ENCODE measurements at regions not wholly inside any gene's neighbourhood (a gene's known extent, or its start where the extent isn't known, plus 50 kb on each side); places are given as distances from the start of the nearest gene placed in this dataset.
"Not testable (repeated sequence)": the region's sequence is repeated elsewhere in the genome, so short reads cannot be mapped to it uniquely, and the experiment has no call there.

DNA sequence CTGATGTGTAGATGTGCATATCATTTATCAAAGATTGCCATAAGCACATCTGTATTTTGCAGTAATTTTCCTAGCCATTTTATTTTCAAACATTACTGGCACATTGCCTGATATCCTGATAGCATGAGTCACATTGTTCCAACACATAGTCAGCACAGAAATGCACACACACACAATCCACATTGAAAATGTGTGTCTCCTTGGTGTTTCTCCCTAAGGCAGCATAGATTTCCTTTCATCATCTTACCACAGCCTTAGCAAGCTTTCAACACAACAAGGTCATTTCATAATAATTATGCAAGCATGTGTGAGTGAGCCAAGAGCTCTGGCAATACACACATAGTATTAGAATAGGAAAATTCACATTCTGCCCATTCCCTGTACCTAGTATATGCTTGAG lies 245.4 kb upstream of the MEIS1 start:
- intact Hi-C loops (cut with DNase I, micrococcal nuclease): no loop called here
- no peak for ATAC-seq
- CTCF ChIA-PET: no interaction called here
- Mint-ChIP-seq H3K9me3 (ENCODE audit: low read depth) (peaks cover 3% of the 10 kb centered on the region), H3K27ac (no peak overlapping the region), H3K4me3 (no peak overlapping the region), H3K36me3 (ENCODE audit: low read depth) (no peaks in the 10 kb centered on the region), H3K4me1 (no peaks in the 10 kb centered on the region), H3K27me3 (no peaks in the 10 kb centered on the region)
- DNase-seq: no peak
- POLR2A ChIA-PET: no interaction called here

DNA sequence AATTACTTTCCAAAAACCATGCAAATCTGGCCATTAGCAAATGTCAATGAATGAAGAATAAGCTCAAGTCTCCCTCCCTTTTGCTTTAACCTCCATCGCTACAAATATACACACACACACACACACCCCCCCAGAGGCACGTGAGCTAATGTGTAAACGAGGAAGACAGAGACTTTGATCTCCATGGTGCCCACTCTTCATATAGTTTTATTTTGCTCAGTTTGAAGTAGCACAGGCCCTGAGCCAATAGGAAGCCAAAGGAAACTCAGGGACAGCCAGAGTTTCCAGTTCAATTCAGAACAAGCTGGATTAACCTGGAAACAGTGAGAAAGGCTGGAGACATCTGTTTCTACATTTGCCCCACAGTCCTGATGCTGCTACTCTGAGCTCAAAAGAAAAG lies 248.4 kb upstream of the MEIS1 start:
- no peak overlapping the region for H3K4me3 Mint-ChIP-seq
- H3K27me3 Mint-ChIP-seq: no peaks in the 10 kb centered on the region
- intact Hi-C loops (cut with DNase I, micrococcal nuclease): no loop called here
- no peak overlapping the region for H3K27ac Mint-ChIP-seq
- H3K36me3 Mint-ChIP-seq (ENCODE audit: low read depth): no peaks in the 10 kb centered on the region
- H3K4me1 Mint-ChIP-seq: no peaks in the 10 kb centered on the region
- CTCF ChIA-PET: no interaction called here
- ATAC-seq (no peak), DNase-seq (no peak)
- peaks cover 3% of the 10 kb centered on the region for H3K9me3 Mint-ChIP-seq (ENCODE audit: low read depth)
- POLR2A ChIA-PET: no interaction called here

DNA sequence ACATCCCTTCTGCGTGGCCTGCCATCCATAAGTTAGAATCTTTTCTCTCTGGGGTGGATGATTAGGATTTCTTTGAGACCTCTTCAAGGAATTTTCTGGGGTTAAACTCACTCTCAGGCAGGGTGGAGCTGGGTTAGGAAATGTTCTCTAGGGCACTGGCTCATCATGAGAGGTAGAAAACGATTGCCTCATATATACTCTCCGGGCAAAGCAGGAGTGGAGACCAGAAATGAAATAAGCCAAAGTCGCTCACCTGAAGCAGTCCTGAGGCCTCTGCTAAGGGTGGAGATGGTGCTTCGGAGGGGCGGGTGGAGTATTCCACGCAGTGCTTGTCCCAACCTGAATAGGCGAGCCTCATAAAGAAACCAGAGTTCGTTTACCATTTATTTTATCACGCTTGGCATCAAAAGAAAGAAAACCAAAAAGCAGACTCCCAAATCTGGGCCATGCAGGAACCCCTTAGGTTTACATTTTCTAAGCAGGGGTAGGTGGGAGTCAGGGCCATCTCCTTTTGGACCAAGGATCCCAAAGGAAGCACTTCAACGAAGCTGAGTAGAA lies 249.3 kb upstream of the MEIS1 start:
- CTCF ChIA-PET: no interaction called here
- H3K36me3 Mint-ChIP-seq (ENCODE audit: low read depth): no peaks in the 10 kb centered on the region

DNA sequence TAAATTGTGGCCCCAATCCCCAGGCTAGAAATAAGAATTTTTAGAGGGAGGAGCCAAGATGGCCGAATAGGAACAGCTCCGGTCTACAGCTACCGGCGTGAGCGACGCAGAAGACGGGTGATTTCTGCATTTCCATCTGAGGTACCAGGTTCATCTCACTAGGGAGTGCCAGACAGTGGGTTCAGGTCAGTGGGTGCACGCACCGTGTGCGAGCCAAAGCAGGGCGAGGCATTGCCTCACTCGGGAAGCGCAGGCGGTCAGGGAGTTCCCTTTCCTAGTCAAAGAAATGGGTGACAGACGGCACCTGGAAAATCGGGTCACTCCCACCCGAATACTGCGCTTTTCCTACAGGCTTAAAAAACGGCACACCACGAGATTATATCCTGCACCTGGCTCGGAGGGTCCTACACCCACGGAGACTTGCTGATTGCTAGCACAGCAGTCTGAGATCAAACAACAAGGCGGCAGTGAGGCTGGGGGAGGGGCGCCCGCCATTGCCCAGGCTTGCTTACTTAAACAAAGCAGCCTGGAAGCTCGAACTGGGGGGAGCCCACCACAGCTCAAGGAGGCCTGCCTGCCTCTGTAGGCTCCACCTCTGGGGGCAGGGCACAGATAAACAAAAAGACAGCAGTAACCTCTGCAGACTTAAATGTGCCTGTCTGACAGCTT lies 257.7 kb upstream of the MEIS1 start:
- H3K27me3 Mint-ChIP-seq; ATAC-seq; H3K36me3 Mint-ChIP-seq (ENCODE audit: low read depth); H3K27ac Mint-ChIP-seq; H3K4me3 Mint-ChIP-seq; CTCF ChIA-PET; intact Hi-C loops (cut with DNase I, micrococcal nuclease); H3K9me3 Mint-ChIP-seq (ENCODE audit: low read depth); H3K4me1 Mint-ChIP-seq; DNase-seq; POLR2A ChIA-PET: not testable (repeated sequence)

More for the DNA sequence above, 249.3 kb upstream of the MEIS1 start:
- no peak overlapping the region for H3K4me3 Mint-ChIP-seq
- ATAC-seq (no peak), DNase-seq (no peak)
- H3K4me1 Mint-ChIP-seq: no peaks in the 10 kb centered on the region
- no peak overlapping the region for H3K27ac Mint-ChIP-seq
- POLR2A ChIA-PET: no interaction called here
- H3K27me3 Mint-ChIP-seq: no peaks in the 10 kb centered on the region
- intact Hi-C loops (cut with DNase I, micrococcal nuclease): no loop called here
- peaks cover 3% of the 10 kb centered on the region for H3K9me3 Mint-ChIP-seq (ENCODE audit: low read depth)

DNA sequence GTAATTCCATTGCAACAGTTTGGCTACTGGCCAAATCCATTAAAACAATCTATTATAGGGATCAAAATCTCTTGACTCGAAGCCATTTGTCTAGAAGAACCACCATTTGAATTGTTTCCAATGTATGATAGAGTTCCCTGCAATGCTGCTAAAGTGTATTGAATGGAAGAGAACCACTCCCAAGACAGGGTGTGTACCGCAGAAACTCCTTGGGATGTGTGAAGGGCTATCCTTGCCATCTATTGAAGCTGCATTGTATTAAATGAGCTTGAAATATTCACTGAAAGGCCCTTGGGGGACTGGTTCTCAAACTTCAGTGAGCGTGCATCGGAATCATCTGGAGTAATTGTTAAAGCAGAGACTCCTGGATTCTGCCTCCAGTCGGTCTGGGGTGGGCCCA lies 260.4 kb upstream of the MEIS1 start:
- DNase-seq: no peak
- POLR2A ChIA-PET: no interaction called here
- no peak for ATAC-seq
- intact Hi-C loops (cut with DNase I, micrococcal nuclease): no loop called here
- H3K4me3 Mint-ChIP-seq: no peak overlapping the region
- H3K27ac Mint-ChIP-seq: no peak overlapping the region
- no peaks in the 10 kb centered on the region for H3K27me3 Mint-ChIP-seq
- CTCF ChIA-PET: no interaction called here
- H3K4me1 Mint-ChIP-seq: no peaks in the 10 kb centered on the region
- no peaks in the 10 kb centered on the region for H3K9me3 Mint-ChIP-seq (ENCODE audit: low read depth)
- H3K36me3 Mint-ChIP-seq (ENCODE audit: low read depth): no peaks in the 10 kb centered on the region

DNA sequence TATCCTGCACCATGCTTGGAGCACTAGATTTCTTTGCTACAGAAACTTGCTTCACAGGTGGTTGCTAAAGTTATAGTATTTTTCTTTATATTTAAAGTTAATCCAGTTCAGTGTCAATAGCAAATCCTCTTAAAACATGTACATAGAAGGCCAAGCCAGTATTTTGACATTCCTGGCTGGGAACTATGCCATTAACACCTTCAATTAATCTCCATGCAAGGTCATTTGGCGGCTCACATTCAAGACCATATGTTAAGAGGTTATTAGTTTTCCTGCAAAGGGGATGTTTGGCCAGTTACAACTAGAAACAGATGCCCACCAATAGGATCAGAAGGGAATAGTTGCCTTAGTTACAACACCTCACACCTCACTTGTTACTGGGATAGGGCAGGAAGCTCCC lies 261.3 kb upstream of the MEIS1 start:
- intact Hi-C loops (cut with DNase I, micrococcal nuclease): no loop called here
- no peaks in the 10 kb centered on the region for H3K36me3 Mint-ChIP-seq (ENCODE audit: low read depth)
- H3K27ac Mint-ChIP-seq: no peak overlapping the region
- H3K4me3 Mint-ChIP-seq: no peak overlapping the region
- ATAC-seq (no peak), DNase-seq (no peak)
- CTCF ChIA-PET: no interaction called here
- no peaks in the 10 kb centered on the region for H3K4me1 Mint-ChIP-seq
- H3K27me3 Mint-ChIP-seq: no peaks in the 10 kb centered on the region
- no peaks in the 10 kb centered on the region for H3K9me3 Mint-ChIP-seq (ENCODE audit: low read depth)
- POLR2A ChIA-PET: no interaction called here

DNA sequence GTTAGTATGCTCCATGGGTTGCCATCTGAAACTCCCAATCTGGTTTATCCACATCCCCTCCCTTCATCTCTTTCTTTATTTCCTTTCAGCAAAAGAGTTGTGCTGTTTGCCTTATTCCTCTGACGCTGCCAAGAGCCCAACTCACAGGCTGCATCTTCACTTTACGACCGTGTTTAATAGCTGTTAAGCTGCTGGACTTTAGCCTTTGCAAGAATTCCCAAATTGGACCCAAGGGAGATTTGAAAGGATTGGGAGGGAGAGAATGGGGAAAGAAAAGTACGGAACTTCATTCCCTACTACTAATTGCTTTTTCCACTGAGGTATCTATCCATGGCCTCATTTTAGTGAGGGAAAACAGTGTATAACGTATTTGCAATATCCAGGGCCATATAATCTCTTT lies 263.4 kb upstream of the MEIS1 start:
- CTCF ChIA-PET: interaction anchor here (0.6 kb wide), 1 partner anchor 1492 kb away, joined by 4 read pairs; no protein-coding TSS in a partner anchor
- no peaks in the 10 kb centered on the region for H3K36me3 Mint-ChIP-seq (ENCODE audit: low read depth)
- ATAC-seq (no peak), DNase-seq (no peak)
- H3K4me1 Mint-ChIP-seq: no peaks in the 10 kb centered on the region
- intact Hi-C loops (cut with DNase I, micrococcal nuclease): no loop called here
- no peaks in the 10 kb centered on the region for H3K9me3 Mint-ChIP-seq (ENCODE audit: low read depth)
- POLR2A ChIA-PET: no interaction called here
- H3K27me3 Mint-ChIP-seq: no peaks in the 10 kb centered on the region
- H3K4me3 Mint-ChIP-seq: no peak overlapping the region
- no peak overlapping the region for H3K27ac Mint-ChIP-seq

DNA sequence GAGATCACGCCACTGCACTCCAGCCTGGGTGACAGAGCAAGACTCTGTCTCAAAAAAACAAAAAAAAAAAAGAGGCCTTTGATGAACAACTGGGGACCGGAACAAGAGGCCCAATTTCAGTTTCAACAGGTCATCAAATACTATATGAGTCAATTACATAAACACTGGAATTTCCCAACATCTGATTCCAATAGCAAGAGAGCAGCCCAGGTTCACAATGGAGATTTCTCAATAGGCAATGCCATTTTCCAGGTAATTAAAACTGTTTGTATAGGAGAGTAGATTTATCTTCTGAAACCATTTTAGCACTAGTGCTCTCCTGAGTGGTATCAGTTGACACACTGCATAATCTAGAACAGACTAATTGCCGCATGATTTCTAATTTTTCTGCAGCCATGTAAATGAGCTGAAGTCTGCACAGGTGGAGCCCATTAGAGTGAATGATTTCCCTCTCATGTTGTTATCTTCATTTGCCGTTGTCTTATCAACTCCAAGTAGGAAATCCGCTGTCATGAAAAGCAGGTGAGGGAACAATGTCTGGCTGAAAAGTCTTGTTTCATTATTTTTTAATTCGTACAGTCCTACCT lies 264.1 kb upstream of the MEIS1 start:
- ATAC-seq (no peak), DNase-seq (no peak)
- no peaks in the 10 kb centered on the region for H3K4me1 Mint-ChIP-seq
- no peaks in the 10 kb centered on the region for H3K27me3 Mint-ChIP-seq
- no peaks in the 10 kb centered on the region for H3K9me3 Mint-ChIP-seq (ENCODE audit: low read depth)
- H3K4me3 Mint-ChIP-seq: no peak overlapping the region
- H3K27ac Mint-ChIP-seq: no peak overlapping the region
- ChIA-PET POLR2A (no interaction called here), CTCF (no interaction called here)
- intact Hi-C loops (cut with DNase I, micrococcal nuclease): no loop called here
- no peaks in the 10 kb centered on the region for H3K36me3 Mint-ChIP-seq (ENCODE audit: low read depth)

DNA sequence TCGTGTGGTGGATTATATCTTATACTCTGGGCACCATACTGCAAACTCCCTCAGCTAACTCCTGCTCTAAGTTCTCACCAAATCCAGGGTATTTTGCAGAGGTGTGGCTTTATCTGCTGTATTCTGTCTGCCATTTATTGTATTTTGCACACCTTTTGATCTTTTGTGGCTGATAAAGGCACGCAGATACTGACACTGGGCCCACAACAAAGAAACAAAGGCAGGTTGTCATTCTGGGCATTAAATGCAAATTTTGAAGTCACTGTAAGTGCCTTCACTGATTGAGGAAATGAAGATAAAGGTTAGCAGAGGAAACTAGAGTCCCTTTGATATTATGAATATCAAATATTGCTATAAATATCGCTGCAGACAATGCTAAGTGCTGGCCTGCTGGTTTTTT lies 265.8 kb upstream of the MEIS1 start:
- POLR2A ChIA-PET: no interaction called here
- no peak overlapping the region for H3K4me3 Mint-ChIP-seq
- H3K27ac Mint-ChIP-seq: no peak overlapping the region
- no peaks in the 10 kb centered on the region for H3K9me3 Mint-ChIP-seq (ENCODE audit: low read depth)
- H3K4me1 Mint-ChIP-seq: no peaks in the 10 kb centered on the region
- DNase-seq (no peak), ATAC-seq (no peak)
- H3K27me3 Mint-ChIP-seq: no peaks in the 10 kb centered on the region
- CTCF ChIA-PET: no interaction called here
- intact Hi-C loops (cut with DNase I, micrococcal nuclease): no loop called here
- no peaks in the 10 kb centered on the region for H3K36me3 Mint-ChIP-seq (ENCODE audit: low read depth)

DNA sequence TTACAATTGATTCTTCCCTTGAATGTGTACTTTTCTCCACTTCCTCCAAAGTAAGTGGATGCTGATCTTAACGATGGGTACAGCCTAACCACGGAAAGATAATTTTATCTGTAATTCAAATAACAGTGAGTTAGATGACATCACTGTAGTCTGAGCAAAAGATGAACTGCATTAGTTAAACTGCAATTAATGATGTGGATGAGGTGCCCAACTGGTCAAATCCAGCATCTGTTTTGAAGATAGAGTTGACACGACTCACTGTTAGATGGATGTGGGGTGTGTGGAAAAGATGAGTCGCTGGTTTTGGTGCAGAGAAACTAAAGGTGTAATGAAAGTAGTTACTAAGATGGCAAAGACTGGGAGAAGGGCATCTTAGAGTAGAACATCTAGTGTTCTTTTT lies 270.5 kb upstream of the MEIS1 start:
- ATAC-seq (no peak), DNase-seq (peak; percentile 15)
- POLR2A ChIA-PET: no interaction called here
- Mint-ChIP-seq H3K4me3 (no peak overlapping the region), H3K36me3 (ENCODE audit: low read depth) (no peaks in the 10 kb centered on the region), H3K4me1 (no peaks in the 10 kb centered on the region), H3K27me3 (no peaks in the 10 kb centered on the region), H3K9me3 (ENCODE audit: low read depth) (peaks cover 3% of the 10 kb centered on the region), H3K27ac (no peak overlapping the region)
- intact Hi-C loops (cut with DNase I, micrococcal nuclease): no loop called here
- CTCF ChIA-PET: no interaction called here

DNA sequence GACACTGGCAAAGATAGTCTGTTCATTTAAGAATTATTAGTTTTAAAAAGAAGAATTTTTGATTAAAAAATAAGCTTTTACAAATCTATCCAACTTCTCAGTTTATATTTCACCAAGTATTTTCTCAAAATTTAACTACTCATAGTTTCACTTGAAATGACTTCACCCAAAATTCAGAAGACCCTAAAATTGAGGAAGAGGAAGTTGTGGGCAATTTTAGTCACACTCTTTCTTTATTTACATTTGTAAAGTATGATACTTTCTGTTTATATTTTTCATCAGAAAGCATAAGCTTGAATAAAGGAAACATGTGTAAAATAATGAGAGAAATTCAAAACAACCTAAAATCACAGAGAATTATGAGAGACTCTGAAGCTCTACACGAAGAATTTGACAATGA lies 278.8 kb upstream of the MEIS1 start:
- POLR2A ChIA-PET: no interaction called here
- peaks cover 23% of the 10 kb centered on the region for H3K9me3 Mint-ChIP-seq (ENCODE audit: low read depth)
- no peak overlapping the region for H3K4me3 Mint-ChIP-seq
- no peaks in the 10 kb centered on the region for H3K27me3 Mint-ChIP-seq
- no peaks in the 10 kb centered on the region for H3K4me1 Mint-ChIP-seq
- no peaks in the 10 kb centered on the region for H3K36me3 Mint-ChIP-seq (ENCODE audit: low read depth)
- no peak overlapping the region for H3K27ac Mint-ChIP-seq
- intact Hi-C loops (cut with DNase I, micrococcal nuclease): no loop called here
- CTCF ChIA-PET: no interaction called here
- ATAC-seq (no peak), DNase-seq (no peak)

DNA sequence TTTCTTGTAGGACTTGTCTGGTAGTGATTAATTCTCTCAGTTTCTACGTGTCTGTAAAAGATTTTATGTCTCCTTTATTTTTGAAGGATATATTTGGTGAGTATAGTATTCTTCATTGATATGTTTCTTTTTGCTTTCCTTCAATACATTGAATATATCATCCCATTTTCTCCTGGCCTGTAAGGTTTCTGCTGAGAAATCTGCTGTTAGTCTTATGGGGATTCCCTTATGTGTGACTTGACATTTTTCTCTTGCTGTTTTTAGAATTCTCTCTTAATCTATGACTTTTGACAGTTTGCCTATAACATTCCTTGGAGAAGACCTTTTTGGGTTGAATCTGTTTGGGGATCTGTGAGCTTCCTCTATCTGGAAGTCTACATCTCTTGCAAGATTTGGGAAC lies 281.0 kb upstream of the MEIS1 start:
- Mint-ChIP-seq H3K27ac (no peak overlapping the region), H3K4me1 (no peaks in the 10 kb centered on the region), H3K27me3 (no peaks in the 10 kb centered on the region), H3K36me3 (ENCODE audit: low read depth) (no peaks in the 10 kb centered on the region), H3K4me3 (no peak overlapping the region), H3K9me3 (ENCODE audit: low read depth) (peaks cover 22% of the 10 kb centered on the region)
- ChIA-PET POLR2A (no interaction called here), CTCF (no interaction called here)
- intact Hi-C loops (cut with DNase I, micrococcal nuclease): no loop called here
- ATAC-seq: no peak
- no peak for DNase-seq

All from activated CD4-positive, alpha-beta T cell treated with anti-CD3 and anti-CD28 coated beads for 36 hours (primary cell).